Calu3 (cell line): ENCODE measurements at regions not wholly inside any gene's neighbourhood (a gene's known extent, or its start where the extent isn't known, plus 50 kb on each side); places are given as distances from the start of the nearest gene placed in this dataset.

Source experiments
- BruUV-seq: library from RNA; stranded (reverse); fragments of 400-500 nt; replicated peaks from 2 replicates; lab custom pipeline; 2021; lab: Mats Ljungman, UMichigan
- CTCF ChIA-PET: fragments of 300-600 bp; sonication (Branson Sonifier 250); formaldehyde crosslinking; loops from one replicate; lab custom pipeline; 2022; ENCODE audit warnings: antibody characterized with exemption; lab: Charles Lee
- DNase-seq: peaks from one replicate; pipeline ENCODE4 v3.0.0; 2022
- H3K27ac Mint-ChIP-seq: one replicate; pipeline ENCODE4 v1.8.0; 2022; ENCODE audit warnings: mixed read lengths; ENCODE audit not compliant: unreplicated experiment
- H3K27me3 Mint-ChIP-seq: one replicate; pipeline ENCODE4 v1.8.0; 2022; ENCODE audit warnings: mixed read lengths; ENCODE audit not compliant: unreplicated experiment
- H3K36me3 Mint-ChIP-seq: one replicate; pipeline ENCODE4 v1.8.0; 2022; ENCODE audit warnings: mild to moderate bottlenecking, moderate library complexity, mixed read lengths; ENCODE audit not compliant: insufficient read depth, unreplicated experiment
- H3K4me1 Mint-ChIP-seq: one replicate; pipeline ENCODE4 v1.8.0; 2022; ENCODE audit warnings: mild to moderate bottlenecking, low read depth, mixed read lengths; ENCODE audit not compliant: unreplicated experiment
- H3K4me3 Mint-ChIP-seq: one replicate; pipeline ENCODE4 v1.8.0; 2022; ENCODE audit warnings: mild to moderate bottlenecking, low read depth, moderate library complexity, mixed read lengths; ENCODE audit not compliant: unreplicated experiment
- H3K9me3 Mint-ChIP-seq: one replicate; pipeline ENCODE4 v1.8.0; 2022; ENCODE audit warnings: low read depth, mixed read lengths; ENCODE audit not compliant: unreplicated experiment
- CTCF ChIP-seq: fragments of 200-600 bp; IDR thresholded peaks from one replicate; pipeline ENCODE4 v1.8.0; 2022; ENCODE audit warnings: antibody characterized with exemption; ENCODE audit not compliant: unreplicated experiment
- intact Hi-C: fragments of 100-400 bp; cut with micrococcal nuclease; formaldehyde crosslinking; loops from one replicate; pipeline ENCODE4 v1.10.0; 2022; ENCODE audit not compliant: unreplicated experiment

- H3K27me3 Mint-ChIP-seq, result peaks cover 31% of the 10 kb centered on the region
- H3K4me3 Mint-ChIP-seq, result peak overlapping the region; percentile 65
- no peaks in the 10 kb centered on the region for H3K9me3 Mint-ChIP-seq
- H3K27ac Mint-ChIP-seq, result peak overlapping the region; percentile 63
- peaks cover 5% of the 10 kb centered on the region for H3K36me3 Mint-ChIP-seq
- no peak for DNase-seq
- peaks cover 37% of the 10 kb centered on the region for H3K4me1 Mint-ChIP-seq
- no peak for TF ChIP-seq CTCF
- CTCF ChIA-PET, result interaction anchor here (1.0 to 1.2 kb wide), 3 partner anchors 9 to 184 kb away, joined by 3 read pairs; no protein-coding TSS in a partner anchor
- intact Hi-C loops, result no loop called here
- BruUV-seq, result no TSS peak
Observed at GRCh38 chr10:30187010-30187409, 127.6 kb upstream of the JCAD start.

- Mint-ChIP-seq H3K27ac (peak overlapping the region; percentile 63), H3K9me3 (no peaks in the 10 kb centered on the region), H3K27me3 (peaks cover 31% of the 10 kb centered on the region), H3K4me3 (peak overlapping the region; percentile 65), H3K36me3 (peaks cover 5% of the 10 kb centered on the region), H3K4me1 (peaks cover 37% of the 10 kb centered on the region)
- no TSS peak for BruUV-seq
- intact Hi-C loops, result no loop called here
- peak; percentile 20 for DNase-seq
- CTCF ChIA-PET, result interaction anchor here (0.7 to 1.2 kb wide), 4 partner anchors 8 to 184 kb away, joined by 3 read pairs; no protein-coding TSS in a partner anchor
- no peak for TF ChIP-seq CTCF
Observed at GRCh38 chr10:30186371-30186875, 127.0 kb upstream of the JCAD start.

GRCh38 chr10:30185916-30186315 lies 126.5 kb upstream of the JCAD start:
- CTCF ChIA-PET, result interaction anchor here (0.7 to 1.2 kb wide), 4 partner anchors 10 to 183 kb away, joined by 3 read pairs; no protein-coding TSS in a partner anchor
- Mint-ChIP-seq H3K27me3 (peaks cover 31% of the 10 kb centered on the region), H3K4me1 (peaks cover 37% of the 10 kb centered on the region), H3K9me3 (no peaks in the 10 kb centered on the region), H3K4me3 (peak overlapping the region; percentile 65), H3K27ac (peak overlapping the region; percentile 63), H3K36me3 (peaks cover 5% of the 10 kb centered on the region)
- intact Hi-C loops, result no loop called here
- BruUV-seq, result no TSS peak
- DNase-seq, result peak; percentile 15
- no peak for TF ChIP-seq CTCF

- CTCF ChIA-PET, result interaction anchor here (0.9 kb wide), 1 partner anchor 10 kb away, joined by 3 read pairs; no protein-coding TSS in a partner anchor
- no peak for DNase-seq
- Mint-ChIP-seq H3K4me1 (peaks cover 37% of the 10 kb centered on the region), H3K36me3 (peaks cover 5% of the 10 kb centered on the region), H3K27ac (no peak overlapping the region), H3K4me3 (no peak overlapping the region), H3K9me3 (no peaks in the 10 kb centered on the region), H3K27me3 (peaks cover 31% of the 10 kb centered on the region)
- intact Hi-C loops, result no loop called here
- no TSS peak for BruUV-seq
- TF ChIP-seq CTCF, result no peak
Observed at GRCh38 chr10:30185341-30185740, 126.0 kb upstream of the JCAD start.
